AG10803 (cell line): ENCODE measurements at regions not wholly inside any gene's neighbourhood (a gene's known extent, or its start where the extent isn't known, plus 50 kb on each side); places are given as distances from the start of the nearest gene placed in this dataset.

Experiments
- DNase-seq: peaks from one replicate; pipeline ENCODE4 v3.0.0; 2010; ENCODE audit warnings: low read depth
- H3K4me3 ChIP-seq: 2 replicates; pipeline ENCODE4 v1.5.1; 2011; ENCODE audit warnings: mild to moderate bottlenecking, low read length, control low read depth
- CTCF ChIP-seq: conservative IDR thresholded peaks from 2 replicates; pipeline ENCODE4 v1.5.1; 2011; ENCODE audit warnings: mild to moderate bottlenecking, low read length, control low read depth, inconsistent platforms

GRCh38 chr18:5061785-5062184 is 135.3 kb downstream of the AKAIN1 start:
- H3K4me3 ChIP-seq: no peak overlapping the region
- no peak for TF ChIP-seq CTCF
- DNase-seq: no peak

- DNase-seq: no peak
- H3K4me3 ChIP-seq: no peak overlapping the region
- no peak for TF ChIP-seq CTCF
Measured at GRCh38 chr18:5060543-5060942, 136.5 kb downstream of the AKAIN1 start.

- TF ChIP-seq CTCF: no peak
Measured at GRCh38 chr18:5059696-5060032, 137.4 kb downstream of the AKAIN1 start.

GRCh38 chr18:5058768-5059695 is 138.0 kb downstream of the AKAIN1 start:
- TF ChIP-seq CTCF: no peak
- no peak overlapping the region for H3K4me3 ChIP-seq
- DNase-seq: no peak

More at GRCh38 chr18:5059696-5060032, 137.4 kb downstream of the AKAIN1 start:
- no peak for DNase-seq
- H3K4me3 ChIP-seq: no peak overlapping the region

GRCh38 chr18:5057386-5058348 is 139.4 kb downstream of the AKAIN1 start:
- peak; percentile 71 for TF ChIP-seq CTCF
- DNase-seq: peak; percentile 47
- no peak overlapping the region for H3K4me3 ChIP-seq

- no peak overlapping the region for H3K4me3 ChIP-seq
- DNase-seq: no peak
- no peak for TF ChIP-seq CTCF
Measured at GRCh38 chr18:5052491-5052890, 144.6 kb downstream of the AKAIN1 start.
